Fibroblast of the conjunctiva (primary cell): ENCODE measurements at regions not wholly inside any gene's neighbourhood (a gene's known extent, or its start where the extent isn't known, plus 50 kb on each side); places are given as distances from the start of the nearest gene placed in this dataset.
A peak's percentile ranks its signal among the peaks of the same experiment; 100 is the strongest.
"Not testable (repeated sequence)": the region's sequence is repeated elsewhere in the genome, so short reads cannot be mapped to it uniquely, and the experiment has no call there.

ENCODE experiments used
- DNase-seq: peaks from one replicate; pipeline ENCODE4 v3.0.0-alpha.2; 2010; ENCODE audit warnings: low read depth

DNA sequence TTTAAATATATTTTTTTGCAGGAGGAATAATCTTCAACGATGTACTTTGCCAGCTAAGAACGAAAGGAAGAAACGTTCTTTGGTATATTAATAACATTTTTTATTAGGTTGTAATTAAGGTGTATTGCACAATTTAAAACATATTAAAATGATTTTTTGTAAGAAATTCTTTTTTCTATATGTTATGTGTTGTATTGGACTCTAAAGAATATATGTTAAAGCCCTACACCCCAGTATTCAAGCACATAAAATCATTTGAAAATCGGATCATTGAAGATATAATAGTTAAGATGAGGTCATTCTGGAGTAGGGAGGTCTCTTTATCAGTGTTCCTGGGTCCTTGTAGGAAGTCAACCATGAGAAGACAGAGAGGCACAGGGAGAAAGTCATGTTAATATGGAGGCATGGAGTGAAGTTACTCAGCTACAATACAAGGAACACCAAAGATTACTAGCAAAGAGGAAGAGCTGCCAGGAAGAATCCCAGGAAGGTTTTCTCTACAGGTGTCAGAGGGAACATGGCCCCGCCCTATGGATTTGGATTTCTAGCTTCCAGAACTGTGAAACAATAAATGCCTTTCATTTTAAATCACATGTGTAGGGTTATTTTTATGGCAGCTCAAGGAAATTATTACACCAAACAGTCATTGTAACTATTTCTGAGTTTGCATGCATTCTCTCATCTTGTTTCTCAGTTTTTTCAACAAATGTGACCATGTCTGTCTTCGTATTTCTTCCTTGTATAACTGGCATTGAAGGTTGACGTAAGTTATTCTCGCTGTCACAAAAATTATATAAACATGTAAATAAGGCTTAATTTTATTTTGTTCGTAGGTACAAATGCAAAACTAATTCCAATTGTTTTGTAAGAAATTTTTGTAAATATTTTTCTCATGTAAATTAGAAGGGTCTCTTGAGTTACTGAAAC lies 75.4 kb upstream of the VPREB1 start:
- no peak for DNase-seq

DNA sequence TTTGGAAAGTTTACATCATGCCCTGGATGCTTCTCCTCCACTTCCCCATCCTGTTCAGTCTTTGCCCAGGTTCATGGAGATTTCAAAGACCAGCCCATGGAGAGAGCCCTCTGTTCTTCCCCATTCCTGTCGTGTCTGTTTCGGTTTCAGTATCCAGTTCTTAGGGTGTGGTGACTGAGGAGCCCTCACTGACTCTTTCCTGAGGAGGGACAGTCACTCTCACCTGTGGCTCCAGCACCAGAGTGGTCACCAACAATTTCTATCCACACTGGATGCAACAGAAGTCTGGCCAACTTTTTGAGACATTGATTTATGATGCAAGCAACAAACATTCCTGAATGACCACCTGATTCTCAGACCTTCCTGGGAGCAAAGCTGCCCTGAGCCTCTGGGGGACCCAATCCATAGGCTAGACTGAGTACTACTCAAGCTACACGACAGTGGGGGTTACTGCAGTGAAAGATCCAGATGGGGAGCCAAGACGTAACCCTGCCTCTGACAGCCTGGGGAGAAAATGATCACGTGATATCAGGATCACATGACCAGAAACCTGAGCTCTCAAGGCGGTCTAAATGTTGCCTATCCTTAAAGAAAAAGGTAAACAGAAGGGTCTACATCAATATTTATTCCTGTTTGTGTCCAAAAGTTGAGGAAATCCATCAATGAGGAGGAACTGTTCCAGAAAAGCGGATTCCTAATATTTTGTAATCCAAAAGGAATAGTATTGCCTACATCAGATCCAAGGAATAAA lies 76.2 kb upstream of the VPREB1 start:
- DNase-seq: peak; percentile 34

DNA sequence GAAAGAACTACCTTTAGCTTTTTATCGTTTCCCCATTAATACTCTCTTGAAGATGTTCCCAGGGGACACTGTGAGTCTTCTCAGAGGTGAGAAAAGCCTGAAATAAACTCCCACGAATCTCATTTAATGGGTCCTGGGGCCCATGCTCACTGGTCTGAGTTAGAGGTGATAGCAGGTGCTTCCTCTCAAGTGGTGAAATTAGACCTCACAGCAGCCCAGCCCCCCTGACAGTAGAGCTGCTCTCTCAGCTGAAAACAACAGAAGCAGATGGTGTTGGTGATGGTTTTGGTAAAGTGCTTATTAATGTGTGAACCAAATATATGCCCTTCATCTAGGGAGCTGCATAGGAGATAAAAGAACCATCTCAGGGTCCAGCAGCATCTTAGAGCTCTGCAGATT lies 76.8 kb upstream of the VPREB1 start:
- no peak for DNase-seq

DNA sequence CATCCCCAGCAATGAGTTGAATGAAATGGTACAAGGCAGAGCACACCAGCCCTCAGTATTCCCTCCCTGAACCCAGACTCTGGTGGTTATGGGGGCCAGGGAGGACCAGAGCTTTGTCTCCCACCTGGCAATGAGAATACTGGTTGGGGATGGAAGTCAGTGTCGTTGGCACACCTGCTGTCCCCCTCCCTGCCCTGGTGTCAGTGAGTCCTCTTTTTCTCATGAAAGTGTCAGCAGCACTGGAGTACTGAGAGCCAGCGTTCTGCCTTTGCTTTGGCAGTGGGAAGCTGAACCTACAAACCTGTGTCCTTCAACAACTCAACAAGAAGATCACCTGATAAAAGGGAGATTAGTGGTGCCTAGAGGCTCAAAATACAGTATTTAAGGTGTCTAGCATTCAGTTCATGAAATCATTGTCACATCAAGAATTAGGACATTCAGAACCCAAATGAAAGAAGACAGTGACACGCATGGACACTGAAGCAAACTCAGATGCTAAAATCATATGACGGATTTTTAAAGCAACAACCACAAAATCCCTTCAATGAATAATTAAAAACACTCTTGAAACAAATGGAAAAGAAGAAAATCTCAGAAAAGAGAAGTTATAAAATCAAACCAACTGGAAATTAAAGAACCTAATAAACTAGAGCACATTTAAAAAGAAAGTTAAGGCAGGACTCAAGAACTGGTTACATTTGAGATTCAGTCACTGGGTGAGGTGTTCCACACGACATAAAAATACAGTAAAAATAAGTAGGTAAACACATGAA lies 77.5 kb upstream of the VPREB1 start:
- DNase-seq: no peak

DNA sequence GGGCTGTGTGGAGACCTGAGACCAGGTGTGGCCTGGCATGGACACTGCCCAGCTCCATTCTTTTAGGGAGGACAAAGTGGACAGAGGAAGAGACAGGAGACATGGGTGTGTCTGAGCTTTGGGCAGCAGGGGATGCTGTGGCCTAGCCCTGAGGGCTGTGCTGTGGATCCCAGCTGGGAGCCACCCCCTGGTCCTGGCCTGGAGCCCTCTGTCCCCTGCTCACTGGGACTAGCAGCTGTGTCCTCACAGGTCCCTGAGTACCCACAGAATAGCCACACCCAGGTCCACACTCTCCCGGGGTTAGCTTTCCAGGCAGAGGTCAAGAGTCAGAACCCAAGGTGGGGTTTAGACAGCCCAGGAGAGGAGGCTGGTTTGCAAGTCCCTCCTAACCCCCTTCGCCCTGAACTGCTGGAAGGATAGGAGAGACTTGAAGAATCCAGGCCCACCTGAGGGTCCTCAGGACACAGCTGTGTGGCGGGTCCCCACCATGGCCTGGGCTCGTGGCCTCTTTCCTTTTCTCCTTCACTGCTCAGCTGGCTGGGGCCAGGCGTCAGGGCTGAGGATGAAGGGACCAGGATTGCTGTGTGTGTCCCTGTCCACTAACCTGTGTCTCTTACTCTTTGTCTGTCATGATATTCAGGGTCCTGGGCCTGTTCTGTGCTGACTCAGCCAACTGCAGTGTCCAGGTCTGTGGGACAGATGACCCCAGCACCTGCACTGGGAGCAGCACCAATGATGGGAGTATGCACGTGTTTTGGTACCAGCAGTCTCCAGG lies 78.5 kb upstream of the VPREB1 start:
- no peak for DNase-seq

DNA sequence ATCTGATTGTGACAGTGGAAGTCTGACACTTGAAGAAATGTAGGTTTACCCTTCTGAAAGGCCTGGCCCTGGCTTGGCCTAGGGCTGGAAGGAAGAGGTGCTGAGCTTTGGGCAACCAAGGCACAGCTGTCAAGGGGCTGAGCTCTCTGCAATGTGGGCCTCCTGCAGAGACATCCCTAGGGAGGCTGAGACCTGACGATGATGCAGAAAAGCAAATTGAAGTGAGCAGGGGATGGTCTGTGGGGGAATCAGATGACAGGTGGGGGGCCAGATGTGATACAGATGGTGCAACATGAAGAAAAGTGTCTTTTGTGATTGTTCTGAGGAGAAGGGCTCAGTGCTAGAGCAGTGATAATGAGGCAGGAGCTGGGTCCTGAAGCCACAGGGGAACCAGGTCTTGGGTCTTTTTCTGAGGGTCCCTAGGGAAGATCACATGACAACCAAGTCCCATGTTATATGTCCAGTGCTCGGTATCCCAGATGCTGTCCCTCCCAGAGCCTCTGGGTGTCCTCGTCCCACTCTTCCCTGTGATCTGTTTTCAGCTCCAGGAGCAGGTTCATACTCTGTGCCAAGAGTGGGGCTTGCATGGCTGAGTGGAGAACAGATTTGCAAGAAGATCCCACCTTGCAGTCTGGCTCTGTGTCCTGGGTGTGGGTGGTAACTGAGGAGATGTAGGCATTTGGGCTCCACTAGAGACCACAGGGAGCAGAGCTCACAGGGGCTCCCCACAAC lies 79.9 kb upstream of the VPREB1 start:
- no peak for DNase-seq

DNA sequence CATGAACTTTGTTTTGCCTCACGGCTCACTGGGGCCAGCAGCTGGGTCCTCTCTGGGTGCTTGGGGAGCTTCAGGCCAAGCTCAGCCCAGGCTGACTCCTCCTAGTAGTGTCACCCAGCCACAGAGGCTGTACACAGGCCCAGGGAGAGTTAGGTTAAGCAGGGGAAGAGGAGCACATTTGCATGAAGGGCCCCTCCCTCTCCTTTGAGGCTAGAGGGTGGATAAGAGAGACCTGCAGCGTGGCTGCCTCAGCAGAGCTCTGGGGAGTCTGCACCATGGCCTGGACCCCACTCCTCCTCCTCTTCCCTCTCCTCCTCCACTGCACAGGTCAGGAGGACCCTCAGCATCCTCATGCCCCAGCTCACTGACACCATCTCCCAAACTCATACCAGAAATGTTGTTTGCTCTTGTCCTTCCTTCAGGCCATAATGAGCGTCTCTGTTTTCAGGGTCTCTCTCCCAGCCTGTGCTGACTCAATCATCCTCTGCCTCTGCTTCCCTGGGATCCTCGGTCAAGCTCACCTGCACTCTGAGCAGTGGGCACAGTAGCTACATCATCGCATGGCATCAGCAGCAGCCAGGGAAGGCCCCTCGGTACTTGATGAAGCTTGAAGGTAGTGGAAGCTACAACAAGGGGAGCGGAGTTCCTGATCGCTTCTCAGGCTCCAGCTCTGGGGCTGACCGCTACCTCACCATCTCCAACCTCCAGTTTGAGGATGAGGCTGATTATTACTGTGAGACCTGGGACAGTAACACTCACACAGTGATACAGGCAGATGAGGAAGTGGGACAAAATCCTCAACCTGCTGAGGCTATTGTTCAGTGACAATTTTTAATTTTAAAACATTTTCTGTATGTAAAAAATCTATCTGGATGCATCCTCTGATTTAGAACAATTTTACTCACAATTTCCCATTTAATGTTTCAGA lies 82.4 kb upstream of the VPREB1 start:
- DNase-seq: no peak

DNA sequence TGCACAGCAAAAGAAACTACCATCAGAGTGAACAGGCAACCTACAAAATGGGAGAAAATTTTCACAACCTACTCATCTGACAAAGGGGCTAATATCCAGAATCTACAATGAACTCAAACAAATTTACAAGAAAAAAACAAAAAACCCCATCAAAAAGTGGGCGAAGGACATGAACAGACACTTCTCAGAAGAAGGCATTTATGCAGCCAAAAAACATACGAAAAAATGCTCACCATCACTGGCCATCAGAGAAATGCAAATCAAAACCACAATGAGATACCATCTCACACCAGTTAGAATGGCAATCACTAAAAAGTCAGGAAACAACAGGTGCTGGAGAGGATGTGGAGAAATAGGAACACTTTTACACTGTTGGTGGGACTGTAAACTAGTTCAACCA lies 83.8 kb upstream of the VPREB1 start:
- not testable (repeated sequence) for DNase-seq

DNA sequence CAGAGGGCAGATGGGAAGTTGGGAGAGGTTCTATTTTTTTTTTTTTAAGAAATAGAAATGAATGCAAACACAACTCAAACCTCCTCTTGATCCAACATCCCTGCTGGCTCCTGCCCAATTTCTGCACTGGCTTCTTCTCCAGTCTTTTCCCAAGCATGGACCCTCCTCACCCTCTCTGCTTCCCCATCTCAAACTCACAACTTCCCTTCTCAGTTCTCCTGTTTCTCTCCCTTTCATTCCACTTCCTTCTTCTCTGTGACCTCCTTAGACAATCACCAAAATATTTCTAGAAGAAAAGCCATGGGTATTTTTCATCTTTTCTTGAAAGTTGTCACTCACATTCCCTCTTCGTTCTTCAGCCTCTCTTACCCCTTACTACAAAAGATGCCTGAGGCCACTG lies 85.2 kb upstream of the VPREB1 start:
- DNase-seq: no peak

DNA sequence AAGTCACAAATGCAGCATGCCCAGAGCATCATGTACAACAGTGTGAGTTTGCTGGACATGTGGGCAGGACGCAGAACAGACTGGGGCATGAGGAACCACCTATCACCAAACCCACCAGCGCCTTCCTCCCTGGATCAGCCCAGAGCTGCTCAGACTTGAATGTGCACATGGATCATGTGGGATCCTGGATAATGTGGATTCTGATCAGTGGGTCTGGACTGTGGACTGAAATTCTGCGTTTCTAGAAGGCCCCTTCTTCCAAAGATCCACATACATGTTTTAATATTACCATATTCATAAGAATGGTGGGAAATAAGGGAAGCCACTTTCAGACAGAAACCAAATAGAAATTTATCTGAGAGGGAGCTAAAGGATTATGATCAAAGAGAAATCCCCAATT lies 85.6 kb upstream of the VPREB1 start:
- DNase-seq: no peak

DNA sequence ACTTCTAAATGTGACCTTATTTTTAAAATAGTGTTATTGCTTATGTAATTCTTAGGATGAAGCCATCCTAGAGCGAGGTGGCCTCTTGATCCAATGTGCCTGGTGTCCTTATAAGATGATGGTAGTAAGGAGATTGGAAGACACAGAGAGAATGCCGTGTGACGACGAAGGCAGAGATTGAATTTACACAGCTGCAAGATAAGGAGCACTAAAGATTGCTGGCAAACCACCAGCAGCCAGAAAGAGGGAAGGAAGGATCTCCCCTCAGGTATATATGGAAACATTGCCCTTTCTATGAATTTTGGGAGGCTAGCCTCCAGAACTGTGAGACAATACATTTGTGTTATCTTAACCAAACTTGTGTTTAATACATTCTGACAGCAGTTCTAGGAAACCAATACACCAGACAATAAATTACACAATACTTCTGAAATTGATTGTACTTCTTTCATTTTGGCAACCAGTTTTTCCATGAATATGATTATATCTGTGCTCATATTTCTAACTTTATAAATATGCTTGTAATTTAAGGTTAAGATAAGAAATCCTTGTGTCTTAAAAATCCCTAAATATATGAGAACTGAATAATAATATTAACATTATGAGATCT lies 86.3 kb upstream of the VPREB1 start:
- DNase-seq: no peak

DNA sequence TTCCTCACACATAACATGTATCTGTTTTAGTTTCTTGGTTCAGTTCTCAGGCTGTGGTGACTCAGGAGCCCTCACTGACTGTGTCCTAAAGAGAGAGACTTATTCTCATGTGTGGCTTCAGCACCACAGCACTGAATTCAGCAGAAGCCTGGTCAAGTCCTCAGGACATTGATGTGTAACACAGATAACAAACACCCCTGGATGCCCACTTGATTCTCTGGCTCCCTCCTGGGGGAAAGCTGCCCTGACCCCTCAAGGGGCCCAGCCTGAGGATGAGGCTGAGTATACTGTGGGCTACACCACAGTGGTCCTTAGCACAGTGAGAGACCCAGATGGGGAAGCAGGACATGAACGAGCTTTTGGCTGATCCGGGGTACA lies 87.2 kb upstream of the VPREB1 start:
- no peak for DNase-seq

DNA sequence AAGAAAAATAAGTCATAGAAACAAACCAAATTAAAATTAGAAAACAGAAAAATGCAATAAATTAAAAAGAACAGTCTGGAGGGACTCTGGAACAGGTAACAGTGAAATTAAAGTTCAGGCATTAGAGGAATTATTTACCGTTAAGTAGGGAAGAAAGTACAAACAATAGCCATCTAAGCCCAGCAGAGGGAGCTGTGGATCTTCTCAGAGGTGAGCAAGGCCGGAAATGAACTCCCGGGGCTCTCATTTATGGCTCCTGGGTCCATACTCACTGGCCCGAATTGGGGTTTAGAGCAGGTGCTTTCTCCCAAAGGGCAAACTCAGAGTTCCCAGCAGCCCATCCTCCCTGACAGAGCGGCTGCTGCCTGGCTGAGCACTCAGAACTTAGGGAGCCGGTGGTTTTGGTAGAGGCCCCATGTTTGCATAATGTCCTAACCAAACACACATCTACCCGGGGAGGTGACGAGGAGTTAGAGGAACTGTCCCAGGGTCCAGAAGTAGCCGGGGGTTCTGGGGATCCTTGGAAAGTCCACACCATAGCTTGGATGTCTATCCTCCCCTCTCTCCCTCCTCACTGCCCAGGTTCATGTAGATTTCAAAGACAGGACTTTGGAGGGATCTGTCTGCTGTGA lies 87.8 kb upstream of the VPREB1 start:
- DNase-seq: peak; percentile 55

DNA sequence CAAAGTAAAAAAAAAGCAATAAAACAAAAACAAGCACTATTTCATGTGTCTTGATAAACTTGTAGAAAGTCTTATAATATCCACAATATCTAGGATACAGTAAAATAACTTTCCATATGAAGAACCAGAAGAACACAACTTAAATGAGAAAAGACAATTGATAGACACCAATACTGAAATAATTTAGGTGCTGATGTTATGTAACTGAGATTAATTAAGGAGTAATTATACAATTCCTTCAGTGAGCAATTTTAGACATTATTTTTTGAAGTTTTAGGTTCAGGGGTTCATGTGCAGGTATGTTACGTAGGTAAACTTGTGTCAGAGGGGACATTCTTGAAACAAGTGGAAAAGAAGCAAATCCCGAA lies 88.3 kb upstream of the VPREB1 start:
- DNase-seq: no peak

DNA sequence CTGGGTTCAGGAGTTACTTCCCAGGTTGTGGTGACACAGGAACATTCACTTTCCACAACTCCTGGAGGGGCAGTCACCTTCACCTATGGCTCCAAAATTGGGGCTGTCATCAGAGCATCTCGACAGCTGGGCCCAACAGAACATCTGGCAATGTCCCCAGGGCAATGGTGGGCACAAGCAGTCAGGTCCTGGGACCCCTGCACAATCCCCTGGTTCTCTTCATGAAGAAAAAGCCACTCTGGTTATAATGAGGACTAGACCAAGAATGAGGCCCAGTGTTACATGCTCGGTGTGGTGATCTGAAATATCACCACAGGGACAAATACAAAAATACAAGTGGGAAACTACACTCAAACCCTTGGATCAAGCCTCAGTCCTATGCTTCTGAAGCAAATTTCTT lies 89.0 kb upstream of the VPREB1 start:
- DNase-seq: no peak

DNA sequence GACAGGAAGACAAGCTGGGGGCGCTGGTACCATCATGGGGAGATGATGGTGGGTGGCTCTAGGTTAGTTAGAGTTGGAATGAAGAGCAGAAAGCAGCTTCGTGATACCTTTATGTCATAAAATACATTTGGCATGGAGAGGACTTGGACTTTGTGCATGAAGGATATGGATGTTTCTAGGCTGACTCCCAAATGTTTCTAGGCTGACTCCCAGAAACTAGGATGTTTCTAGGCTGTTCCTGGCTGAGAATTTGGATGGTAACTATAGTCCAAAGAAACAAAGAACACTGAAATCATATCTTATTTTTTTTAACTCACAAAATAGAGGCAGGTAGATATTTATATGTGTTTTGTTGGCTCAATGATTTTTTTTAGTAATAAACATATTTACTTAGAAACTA lies 89.4 kb upstream of the VPREB1 start:
- no peak for DNase-seq

DNA sequence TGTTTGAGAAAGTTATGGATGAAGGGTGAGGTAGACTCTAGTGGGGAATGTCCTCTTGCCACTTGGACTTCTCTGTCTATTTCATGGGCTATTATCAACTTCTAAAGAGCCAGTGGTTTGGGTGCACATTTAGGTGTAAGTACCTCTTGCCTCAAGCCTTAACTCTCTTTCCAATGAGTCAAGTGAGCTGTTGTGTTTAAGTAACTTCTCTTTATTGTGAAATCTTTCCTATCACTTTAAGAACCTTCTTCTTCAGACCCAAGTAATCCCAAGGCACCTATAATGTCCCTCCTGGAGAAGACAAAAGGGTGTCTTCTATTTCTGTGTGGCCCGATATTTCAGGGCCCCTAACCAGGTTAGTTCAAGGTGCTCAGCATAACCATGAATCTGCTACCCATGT lies 90.5 kb upstream of the VPREB1 start:
- no peak for DNase-seq

DNA sequence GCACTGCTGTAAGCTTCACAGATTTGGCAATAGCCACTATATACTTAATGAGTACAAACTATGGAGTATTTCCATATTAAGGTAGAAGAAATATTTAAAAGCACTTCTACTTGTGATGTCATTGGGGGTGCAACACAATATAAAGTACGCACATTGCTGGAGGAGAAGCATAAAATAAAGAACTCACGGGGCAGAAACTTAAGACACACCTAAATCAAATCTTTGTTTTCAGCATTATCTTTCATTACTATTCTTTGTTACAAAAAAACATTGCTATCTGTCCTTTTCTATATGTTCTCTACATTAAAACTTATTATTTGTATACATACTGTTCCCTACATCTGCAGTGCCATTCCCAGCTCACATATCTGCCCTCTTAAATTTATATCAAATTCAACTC lies 93.3 kb upstream of the VPREB1 start:
- no peak for DNase-seq

DNA sequence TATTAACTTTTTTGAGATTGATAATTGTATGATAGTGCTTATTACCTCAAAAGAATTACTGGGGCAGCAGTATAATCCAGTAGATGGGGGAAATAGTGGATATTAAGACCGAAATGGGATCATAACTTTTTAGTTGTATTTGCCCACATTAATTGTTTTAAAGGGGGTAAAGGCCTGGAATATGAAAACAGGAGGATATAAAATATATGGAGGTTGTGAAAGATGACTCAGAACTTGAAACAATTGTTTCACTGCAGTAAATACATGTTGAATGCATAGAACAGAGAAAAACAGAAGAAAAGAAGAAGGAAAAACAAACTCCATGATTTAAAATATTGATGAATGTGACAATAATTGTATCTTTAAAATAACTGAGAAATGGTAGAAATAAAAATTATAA lies 94.1 kb upstream of the VPREB1 start:
- no peak for DNase-seq
